SK-N-SH (cell line): ENCODE measurements at regions not wholly inside any gene's neighbourhood (a gene's known extent, or its start where the extent isn't known, plus 50 kb on each side); places are given as distances from the start of the nearest gene placed in this dataset.

Experiments
- CTCF ChIA-PET: fragments of 300-600, 350-600 bp; formaldehyde crosslinking; extraction: SDS; loops from one replicate; lab custom pipeline; 2021; lab: Yijun Ruan, JAX
- POLR2A ChIA-PET: fragments of 350-600 bp; sonication (Branson Sonifier 250); formaldehyde crosslinking; extraction: SDS; loops from one replicate; lab custom pipeline; 2020; ENCODE audit warnings: antibody characterized with exemption, inconsistent platforms; lab: Yijun Ruan, JAX
- DNase-seq: peaks from one replicate; pipeline ENCODE4 v3.0.0; 2012
- H2AFZ ChIP-seq: fragments of 200-600 bp; sonication (generic); 2 replicates; pipeline ENCODE4 v1.8.1; 2016; ENCODE audit warnings: antibody characterized with exemption, mild to moderate bottlenecking, low read depth
- H3F3A ChIP-seq: fragments of 200-600 bp; sonication (generic); replicated peaks from 2 replicates; pipeline ENCODE3; 2016; ENCODE audit warnings: antibody characterized with exemption, mild to moderate bottlenecking; ENCODE audit not compliant: insufficient read depth
- H3K27ac ChIP-seq, 2 experiments: fragments of 200-500 bp in 1 of 2; fragments of 200-600 bp in 1 of 2; sonication (Bioruptor generic) in 1 of 2; sonication (generic), shearing (Covaris generic) in 1 of 2; 2 replicates each; pipeline versions ENCODE4 v1.5.1 to v1.6.1; 2014 to 2016; ENCODE audit warnings: low read depth in 2 of 2, inconsistent platforms in 1 of 2, low read length in 1 of 2, mild to moderate bottlenecking in 1 of 2, mixed read lengths in 1 of 2
- H3K27me3 ChIP-seq: fragments of 200-600 bp; sonication (generic), shearing (Covaris generic); 2 replicates; pipeline ENCODE4 v1.6.1; 2016; ENCODE audit warnings: mixed run types; ENCODE audit not compliant: insufficient read depth
- H3K36me3 ChIP-seq, 2 experiments: fragments of 200-500 bp in 1 of 2; fragments of 200-600 bp in 1 of 2; sonication (Bioruptor generic) in 1 of 2; sonication (generic) in 1 of 2; replicated peaks in 1 of 2; 2 replicates each; pipeline versions ENCODE3 to v1.5.1; 2014 to 2016; ENCODE audit warnings: low read length in 1 of 2, mild to moderate bottlenecking in 1 of 2; ENCODE audit not compliant: insufficient read depth in 2 of 2, control insufficient read depth in 1 of 2
- H3K4me1 ChIP-seq, 2 experiments: fragments of 200-500 bp in 1 of 2; fragments of 200-600 bp in 1 of 2; sonication (Bioruptor generic) in 1 of 2; sonication (generic), shearing (Covaris generic) in 1 of 2; 2 replicates each; pipeline versions ENCODE4 v1.5.1 to v1.6.1; 2014 to 2016; ENCODE audit warnings: low read depth in 1 of 2, low read length in 1 of 2, mixed run types in 1 of 2; ENCODE audit not compliant: insufficient read depth in 2 of 2, control insufficient read depth in 1 of 2
- H3K4me2 ChIP-seq: fragments of 200-600 bp; sonication (generic), shearing (Covaris generic); 2 replicates; pipeline ENCODE4 v1.6.1; 2017; ENCODE audit warnings: mixed run types
- H3K4me3 ChIP-seq, 2 experiments: fragments of 200-500 bp in 1 of 2; fragments of 200-600 bp in 1 of 2; sonication (Bioruptor generic) in 1 of 2; sonication (generic), shearing (Covaris generic) in 1 of 2; 2 replicates each; pipeline versions ENCODE4 v1.5.1 to v1.8.1; 2014 to 2016; ENCODE audit warnings: low read depth in 2 of 2, inconsistent platforms in 1 of 2, low read length in 1 of 2, mild to moderate bottlenecking in 1 of 2, mixed read lengths in 1 of 2, moderate library complexity in 1 of 2
- H3K79me2 ChIP-seq: fragments of 200-600 bp; sonication (generic); 2 replicates; pipeline ENCODE4 v1.8.1; 2017; ENCODE audit warnings: mild to moderate bottlenecking; ENCODE audit not compliant: insufficient read depth
- H3K9ac ChIP-seq: fragments of 200-600 bp; sonication (generic); 2 replicates; pipeline ENCODE4 v1.6.1; 2017; ENCODE audit warnings: mixed run types
- H3K9me2 ChIP-seq: fragments of 200-600 bp; sonication (generic); 2 replicates; pipeline ENCODE4 v1.6.1; 2017; ENCODE audit warnings: mixed run types
- H3K9me3 ChIP-seq: fragments of 200-600 bp; sonication (generic); 2 replicates; pipeline ENCODE4 v1.6.1; 2017; ENCODE audit warnings: mixed run types, mild to moderate bottlenecking, moderate library complexity
- H4K20me1 ChIP-seq: fragments of 200-600 bp; sonication (generic); 2 replicates; pipeline ENCODE4 v1.6.1; 2017; ENCODE audit warnings: mild to moderate bottlenecking, mixed run types; ENCODE audit not compliant: insufficient read depth
- ELF1 ChIP-seq: IDR thresholded peaks from 2 replicates; pipeline ENCODE4 v1.4.0; 2012
- EP300 ChIP-seq, 2 experiments: IDR thresholded peaks; 2 replicates each; pipeline versions ENCODE4 v1.4.0 to v1.6.1; 2012; ENCODE audit warnings: borderline replicate concordance in 1 of 2, low read depth in 1 of 2, low read length in 1 of 2
- EZH2phosphoT487 ChIP-seq: fragments of 200-600 bp; sonication (generic); IDR thresholded peaks from 2 replicates; pipeline ENCODE4 v1.6.1; 2017; ENCODE audit warnings: low read depth, mixed run types, mild to moderate bottlenecking, antibody characterized with exemption, moderate library complexity, borderline replicate concordance
- FOXJ3 ChIP-seq: sonication (generic); formaldehyde crosslinking; IDR thresholded peaks from 2 replicates; pipeline ENCODE4 v1.5.1; 2020; ENCODE audit warnings: mild to moderate bottlenecking, missing genetic modification reagents
- FOXM1 ChIP-seq: IDR thresholded peaks from 2 replicates; pipeline ENCODE4 v1.4.0; 2012; ENCODE audit warnings: low read depth, mild to moderate bottlenecking
- GATA2 ChIP-seq: sonication (generic); formaldehyde crosslinking; IDR thresholded peaks from 2 replicates; pipeline ENCODE4 v1.5.0; 2020; ENCODE audit warnings: mild to moderate bottlenecking, missing genetic modification reagents
- JUND ChIP-seq: IDR thresholded peaks from 2 replicates; pipeline ENCODE4 v1.4.0; 2012
- NFIC ChIP-seq: IDR thresholded peaks from 2 replicates; pipeline ENCODE4 v1.4.0; 2012; ENCODE audit warnings: borderline replicate concordance
- POLR2AphosphoS5 ChIP-seq: IDR thresholded peaks from 2 replicates; pipeline ENCODE4 v1.6.1; 2012; ENCODE audit warnings: low read depth, low read length
- RAD21 ChIP-seq: IDR thresholded peaks from 2 replicates; pipeline ENCODE4 v1.6.1; 2012; ENCODE audit warnings: mild to moderate bottlenecking, low read length
- RFX5 ChIP-seq: IDR thresholded peaks from 2 replicates; pipeline ENCODE4 v1.6.1; 2012; ENCODE audit warnings: mild to moderate bottlenecking, improper control_type of control experiment, low read length
- SMC3 ChIP-seq: IDR thresholded peaks from 2 replicates; pipeline ENCODE4 v1.6.1; 2012; ENCODE audit warnings: low read depth, low read length, improper control_type of control experiment
- TCF12 ChIP-seq: IDR thresholded peaks from 2 replicates; pipeline ENCODE4 v1.4.0; 2012
- TEAD4 ChIP-seq: IDR thresholded peaks from 2 replicates; pipeline ENCODE4 v1.4.0; 2012; ENCODE audit warnings: mild to moderate bottlenecking, borderline replicate concordance; ENCODE audit not compliant: insufficient read depth
- YY1 ChIP-seq: IDR thresholded peaks from 2 replicates; pipeline ENCODE4 v1.4.0; 2012; ENCODE audit warnings: low read depth, mild to moderate bottlenecking
- WGBS: methylation state at CpG from one replicate; pipeline ENCODE4 v1.1.6; 2017; ENCODE audit warnings: low lambda C conversion rate; 5-methylcytosine and 5-hydroxymethylcytosine counted together
- TF ChIP-seq, protein P1 (sequence below): fragments of 200-600 bp; sonication (generic); IDR thresholded peaks from 2 replicates; pipeline ENCODE4 v1.6.1; 2017; ENCODE audit warnings: antibody characterized with exemption, mild to moderate bottlenecking, moderate library complexity
- TF ChIP-seq, protein P2 (sequence below): IDR thresholded peaks from 2 replicates; pipeline ENCODE4; 2012
- TF ChIP-seq, protein P3 (sequence below): IDR thresholded peaks from 2 replicates; pipeline ENCODE4 v1.4.0; 2012; ENCODE audit warnings: low read depth, borderline replicate concordance
- TF ChIP-seq, protein P4 (sequence below): IDR thresholded peaks from 2 replicates; pipeline ENCODE4 v1.4.0; 2012; ENCODE audit warnings: low read depth, borderline replicate concordance

DNA sequence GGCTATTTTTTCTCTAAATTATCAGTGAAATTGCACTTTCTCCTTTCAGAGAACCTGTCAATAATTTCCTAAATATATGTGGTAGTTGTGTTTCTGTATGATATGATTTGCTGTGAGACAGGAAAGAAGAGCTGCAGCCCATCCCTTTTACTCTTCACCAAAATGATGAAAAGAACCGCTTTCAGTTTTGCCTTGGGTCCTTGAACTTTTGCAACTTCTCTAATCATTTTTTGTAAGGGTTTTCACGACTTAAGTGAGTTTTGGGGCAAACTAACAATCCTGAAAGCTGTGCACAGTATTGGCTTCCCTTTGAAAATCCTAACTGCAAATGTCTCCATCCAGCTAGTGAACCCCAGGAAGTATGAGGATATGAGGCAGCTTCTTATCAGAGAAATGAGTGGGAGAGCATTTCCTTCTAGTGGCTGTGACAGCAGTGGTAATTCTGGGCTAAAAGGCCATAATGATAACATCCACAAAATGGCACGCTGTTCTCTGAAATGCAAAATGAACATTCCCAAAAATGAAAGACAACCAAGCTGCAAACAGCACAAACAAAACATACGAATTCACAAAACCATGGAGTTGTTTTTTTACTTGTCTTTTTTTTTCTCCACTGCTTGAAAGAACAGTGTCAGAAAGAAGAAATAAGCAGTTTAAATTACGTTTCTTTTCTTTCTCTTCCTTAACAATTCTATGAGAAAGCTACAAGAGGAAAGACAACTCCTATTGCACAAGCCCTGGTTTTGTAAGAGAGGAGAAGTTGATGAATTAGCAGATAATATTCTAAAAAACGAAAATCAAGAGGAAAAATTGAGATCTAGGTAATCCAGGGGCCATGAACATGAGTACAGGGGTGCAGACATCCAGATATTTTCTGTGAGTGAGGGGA, 1291.6 kb upstream of the ZEB2 start:
- Histone ChIP-seq H2AFZ (peak overlapping the region; percentile 58; the same call in 1 of the 2 replicates), H3K27ac (no peak overlapping the region), H3F3A (peaks cover 2% of the 10 kb centered on the region), H3K27me3 (no peaks in the 10 kb centered on the region), H3K4me3 (no peak overlapping the region), H3K9ac (no peak overlapping the region), H3K9me2 (no peaks in the 10 kb centered on the region), H3K4me2 (no peak overlapping the region), H4K20me1 (no peaks in the 10 kb centered on the region), H3K9me3 (no peaks in the 10 kb centered on the region), H3K36me3 (no peaks in the 10 kb centered on the region), H3K4me1 (peaks cover 0 to 10% of the 10 kb centered on the region in 2 experiments; a peak in 1 of 4 replicates), H3K79me2 (no peaks in the 10 kb centered on the region)
- ChIA-PET POLR2A (no interaction called here), CTCF (interaction anchor here (1.0 kb wide), 1 partner anchor 189 kb away, joined by 3 read pairs; no protein-coding TSS in a partner anchor)
- WGBS: 46% methylated on average over 6 of the region's 6 CpGs
- no peak for TF ChIP-seq GATA2 (CRISPR knock-in tag)
- TF ChIP-seq JUND: no peak
- TF ChIP-seq TEAD4: no peak
- TF ChIP-seq, protein P1, sequence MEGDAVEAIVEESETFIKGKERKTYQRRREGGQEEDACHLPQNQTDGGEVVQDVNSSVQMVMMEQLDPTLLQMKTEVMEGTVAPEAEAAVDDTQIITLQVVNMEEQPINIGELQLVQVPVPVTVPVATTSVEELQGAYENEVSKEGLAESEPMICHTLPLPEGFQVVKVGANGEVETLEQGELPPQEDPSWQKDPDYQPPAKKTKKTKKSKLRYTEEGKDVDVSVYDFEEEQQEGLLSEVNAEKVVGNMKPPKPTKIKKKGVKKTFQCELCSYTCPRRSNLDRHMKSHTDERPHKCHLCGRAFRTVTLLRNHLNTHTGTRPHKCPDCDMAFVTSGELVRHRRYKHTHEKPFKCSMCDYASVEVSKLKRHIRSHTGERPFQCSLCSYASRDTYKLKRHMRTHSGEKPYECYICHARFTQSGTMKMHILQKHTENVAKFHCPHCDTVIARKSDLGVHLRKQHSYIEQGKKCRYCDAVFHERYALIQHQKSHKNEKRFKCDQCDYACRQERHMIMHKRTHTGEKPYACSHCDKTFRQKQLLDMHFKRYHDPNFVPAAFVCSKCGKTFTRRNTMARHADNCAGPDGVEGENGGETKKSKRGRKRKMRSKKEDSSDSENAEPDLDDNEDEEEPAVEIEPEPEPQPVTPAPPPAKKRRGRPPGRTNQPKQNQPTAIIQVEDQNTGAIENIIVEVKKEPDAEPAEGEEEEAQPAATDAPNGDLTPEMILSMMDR: no peak
- TF ChIP-seq RAD21: no peak
- no peak for TF ChIP-seq EZH2phosphoT487
- TF ChIP-seq SMC3: no peak
- no peak for TF ChIP-seq NFIC
- TF ChIP-seq, protein P2, sequence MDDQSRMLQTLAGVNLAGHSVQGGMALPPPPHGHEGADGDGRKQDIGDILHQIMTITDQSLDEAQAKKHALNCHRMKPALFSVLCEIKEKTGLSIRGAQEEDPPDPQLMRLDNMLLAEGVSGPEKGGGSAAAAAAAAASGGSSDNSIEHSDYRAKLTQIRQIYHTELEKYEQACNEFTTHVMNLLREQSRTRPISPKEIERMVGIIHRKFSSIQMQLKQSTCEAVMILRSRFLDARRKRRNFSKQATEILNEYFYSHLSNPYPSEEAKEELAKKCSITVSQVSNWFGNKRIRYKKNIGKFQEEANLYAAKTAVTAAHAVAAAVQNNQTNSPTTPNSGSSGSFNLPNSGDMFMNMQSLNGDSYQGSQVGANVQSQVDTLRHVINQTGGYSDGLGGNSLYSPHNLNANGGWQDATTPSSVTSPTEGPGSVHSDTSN: no peak
- TF ChIP-seq, protein P3, sequence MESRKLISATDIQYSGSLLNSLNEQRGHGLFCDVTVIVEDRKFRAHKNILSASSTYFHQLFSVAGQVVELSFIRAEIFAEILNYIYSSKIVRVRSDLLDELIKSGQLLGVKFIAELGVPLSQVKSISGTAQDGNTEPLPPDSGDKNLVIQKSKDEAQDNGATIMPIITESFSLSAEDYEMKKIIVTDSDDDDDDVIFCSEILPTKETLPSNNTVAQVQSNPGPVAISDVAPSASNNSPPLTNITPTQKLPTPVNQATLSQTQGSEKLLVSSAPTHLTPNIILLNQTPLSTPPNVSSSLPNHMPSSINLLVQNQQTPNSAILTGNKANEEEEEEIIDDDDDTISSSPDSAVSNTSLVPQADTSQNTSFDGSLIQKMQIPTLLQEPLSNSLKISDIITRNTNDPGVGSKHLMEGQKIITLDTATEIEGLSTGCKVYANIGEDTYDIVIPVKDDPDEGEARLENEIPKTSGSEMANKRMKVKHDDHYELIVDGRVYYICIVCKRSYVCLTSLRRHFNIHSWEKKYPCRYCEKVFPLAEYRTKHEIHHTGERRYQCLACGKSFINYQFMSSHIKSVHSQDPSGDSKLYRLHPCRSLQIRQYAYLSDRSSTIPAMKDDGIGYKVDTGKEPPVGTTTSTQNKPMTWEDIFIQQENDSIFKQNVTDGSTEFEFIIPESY: no peak
- TF ChIP-seq YY1: no peak
- TF ChIP-seq TCF12: no peak
- no peak for TF ChIP-seq POLR2AphosphoS5
- TF ChIP-seq RFX5: no peak
- no peak for TF ChIP-seq FOXJ3 (CRISPR knock-in tag)
- no peak for TF ChIP-seq ELF1
- no peak for TF ChIP-seq EP300 (IDR thresholded peaks at IDR 0.05; ENCODE audit: borderline replicate concordance in 1 of 2, low read depth in 1 of 2, low read length in 1 of 2)
- TF ChIP-seq FOXM1: no peak
- TF ChIP-seq, protein P4, sequence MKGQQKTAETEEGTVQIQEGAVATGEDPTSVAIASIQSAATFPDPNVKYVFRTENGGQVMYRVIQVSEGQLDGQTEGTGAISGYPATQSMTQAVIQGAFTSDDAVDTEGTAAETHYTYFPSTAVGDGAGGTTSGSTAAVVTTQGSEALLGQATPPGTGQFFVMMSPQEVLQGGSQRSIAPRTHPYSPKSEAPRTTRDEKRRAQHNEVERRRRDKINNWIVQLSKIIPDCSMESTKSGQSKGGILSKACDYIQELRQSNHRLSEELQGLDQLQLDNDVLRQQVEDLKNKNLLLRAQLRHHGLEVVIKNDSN: no peak
- no peak for DNase-seq
